ENCODE measurements at regions not wholly inside any gene's neighbourhood (a gene's known extent, or its start where the extent isn't known, plus 50 kb on each side); places are given as distances from the start of the nearest gene placed in this dataset.

DNA sequence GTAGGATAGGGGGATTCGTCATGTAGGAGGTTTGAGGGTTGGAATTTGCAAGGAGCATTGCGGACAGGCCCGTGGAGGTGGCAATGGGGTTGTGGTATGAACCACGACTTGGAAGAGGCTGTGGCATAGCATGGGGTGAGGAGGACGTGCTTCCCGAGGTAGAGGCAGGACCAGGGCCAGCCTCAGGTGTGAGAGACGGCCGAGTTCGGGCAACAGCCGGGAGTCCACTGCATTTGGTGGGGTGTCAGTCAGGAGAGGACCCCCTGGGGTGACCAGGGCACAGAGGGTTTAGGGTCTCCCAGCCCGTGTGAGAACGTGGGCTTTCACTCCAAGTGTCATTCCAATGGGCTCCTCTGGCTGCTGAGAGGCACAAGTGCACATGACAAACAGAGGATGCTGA is 339.0 kb downstream of the EIPR1 start:
- CTCF ChIA-PET: no interaction called here
- POLR2A ChIA-PET (ENCODE audit: unreplicated experiment): no interaction called here
- Histone ChIP-seq H2AFZ (no peak overlapping the region), H3K4me3 (no peak overlapping the region), H3K27ac (no peak overlapping the region), H4K20me1 (ENCODE audit: insufficient read depth) (no peaks in the 10 kb centered on the region), H3K4me2 (no peak overlapping the region), H3K4me1 (replicated peaks; ENCODE audit: insufficient read depth) (no peaks in the 10 kb centered on the region), H3K9me2 (ENCODE audit: insufficient read depth) (no peaks in the 10 kb centered on the region), H3F3A (ENCODE audit: insufficient read depth, low read depth) (no peaks in the 10 kb centered on the region), H3K79me2 (ENCODE audit: low read depth) (no peaks in the 10 kb centered on the region), H3K36me3 (ENCODE audit: low read depth) (no peaks in the 10 kb centered on the region), H3K9me3 (ENCODE audit: insufficient read depth, low read depth) (no peaks in the 10 kb centered on the region), H3K27me3 (ENCODE audit: insufficient read depth, low read depth) (peaks cover 100% of the 10 kb centered on the region)
- no TSS peak for BruUV-seq (replicated peaks)
- intact Hi-C loops (cut with micrococcal nuclease; ENCODE audit: unreplicated experiment): no loop called here
- TF ChIP-seq EZH2 (IDR thresholded peaks at IDR 0.05; ENCODE audit: low read depth): no peak
- TF ChIP-seq, protein P1, sequence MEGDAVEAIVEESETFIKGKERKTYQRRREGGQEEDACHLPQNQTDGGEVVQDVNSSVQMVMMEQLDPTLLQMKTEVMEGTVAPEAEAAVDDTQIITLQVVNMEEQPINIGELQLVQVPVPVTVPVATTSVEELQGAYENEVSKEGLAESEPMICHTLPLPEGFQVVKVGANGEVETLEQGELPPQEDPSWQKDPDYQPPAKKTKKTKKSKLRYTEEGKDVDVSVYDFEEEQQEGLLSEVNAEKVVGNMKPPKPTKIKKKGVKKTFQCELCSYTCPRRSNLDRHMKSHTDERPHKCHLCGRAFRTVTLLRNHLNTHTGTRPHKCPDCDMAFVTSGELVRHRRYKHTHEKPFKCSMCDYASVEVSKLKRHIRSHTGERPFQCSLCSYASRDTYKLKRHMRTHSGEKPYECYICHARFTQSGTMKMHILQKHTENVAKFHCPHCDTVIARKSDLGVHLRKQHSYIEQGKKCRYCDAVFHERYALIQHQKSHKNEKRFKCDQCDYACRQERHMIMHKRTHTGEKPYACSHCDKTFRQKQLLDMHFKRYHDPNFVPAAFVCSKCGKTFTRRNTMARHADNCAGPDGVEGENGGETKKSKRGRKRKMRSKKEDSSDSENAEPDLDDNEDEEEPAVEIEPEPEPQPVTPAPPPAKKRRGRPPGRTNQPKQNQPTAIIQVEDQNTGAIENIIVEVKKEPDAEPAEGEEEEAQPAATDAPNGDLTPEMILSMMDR (conservative IDR thresholded peaks at IDR 0.05): no peak
- no peak for DNase-seq

DNA sequence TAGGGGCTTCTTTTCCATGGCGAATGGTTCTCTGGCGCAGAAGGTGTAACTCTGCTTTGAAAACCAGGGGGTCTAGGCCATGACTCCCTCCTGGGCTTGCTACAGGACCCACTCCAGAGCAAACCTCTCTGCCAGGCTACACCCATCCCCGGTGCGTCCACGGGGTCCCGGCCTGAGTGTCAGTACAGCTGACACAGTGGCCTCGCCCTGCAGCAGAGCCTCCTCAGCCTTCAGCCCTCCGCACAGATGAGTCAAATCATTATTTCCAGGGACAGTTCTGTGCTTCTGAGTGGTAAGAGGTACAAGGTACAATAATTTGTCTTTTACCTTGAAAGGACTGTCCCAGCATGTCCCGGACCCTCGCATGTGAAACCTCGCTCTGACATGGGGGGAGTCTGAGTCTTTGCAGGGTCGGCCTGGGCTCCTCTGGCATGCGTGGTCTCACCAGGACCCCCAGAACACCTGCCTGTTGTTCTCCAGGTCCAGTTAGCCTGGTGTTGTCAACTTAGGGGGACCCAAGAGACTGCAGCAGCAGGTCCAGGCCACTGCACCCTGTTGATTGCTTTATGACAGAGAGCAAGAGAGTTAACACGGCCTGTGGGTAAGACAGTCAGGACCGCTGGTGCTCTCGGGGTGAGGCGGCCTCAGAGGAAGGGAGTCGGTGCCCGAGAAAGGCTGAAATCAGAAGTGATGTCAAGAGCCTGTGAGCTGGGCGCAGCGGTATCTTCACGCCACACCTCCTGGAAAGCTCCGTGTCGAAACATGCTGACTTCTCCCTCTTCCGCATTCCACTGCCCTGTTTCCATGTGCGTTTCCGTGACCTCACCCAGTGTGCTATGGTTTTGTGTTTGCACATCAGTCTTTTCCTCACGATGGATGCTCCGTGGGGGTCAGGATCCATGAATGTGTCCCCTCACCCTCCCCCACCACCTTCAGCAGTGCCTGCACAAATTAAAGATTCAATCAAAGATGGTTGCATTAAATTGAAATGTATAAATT is 340.1 kb downstream of the EIPR1 start:
- H3K4me3 ChIP-seq: no peak overlapping the region
- BruUV-seq (replicated peaks): no TSS peak
- H3K27ac ChIP-seq: no peak overlapping the region
- CTCF ChIA-PET: no interaction called here
- intact Hi-C loops (cut with micrococcal nuclease; ENCODE audit: unreplicated experiment): no loop called here
- no peaks in the 10 kb centered on the region for H3K79me2 ChIP-seq (ENCODE audit: low read depth)
- H3K9me3 ChIP-seq (ENCODE audit: insufficient read depth, low read depth): no peaks in the 10 kb centered on the region
- H2AFZ ChIP-seq: no peak overlapping the region
- no peaks in the 10 kb centered on the region for H4K20me1 ChIP-seq (ENCODE audit: insufficient read depth)
- POLR2A ChIA-PET (ENCODE audit: unreplicated experiment): no interaction called here
- H3K4me1 ChIP-seq (replicated peaks; ENCODE audit: insufficient read depth): no peaks in the 10 kb centered on the region
- no peaks in the 10 kb centered on the region for H3F3A ChIP-seq (ENCODE audit: insufficient read depth, low read depth)
- no peak for DNase-seq
- no peak for TF ChIP-seq EZH2 (IDR thresholded peaks at IDR 0.05; ENCODE audit: low read depth)
- TF ChIP-seq, protein P1 (conservative IDR thresholded peaks at IDR 0.05): no peak
- no peaks in the 10 kb centered on the region for H3K36me3 ChIP-seq (ENCODE audit: low read depth)
- peaks cover 100% of the 10 kb centered on the region for H3K27me3 ChIP-seq (ENCODE audit: insufficient read depth, low read depth)
- H3K9me2 ChIP-seq (ENCODE audit: insufficient read depth): no peaks in the 10 kb centered on the region
- H3K4me2 ChIP-seq: no peak overlapping the region

GRCh38 chr2:3036432-3037125 is 341.0 kb downstream of the EIPR1 start:
- intact Hi-C loops (cut with micrococcal nuclease; ENCODE audit: unreplicated experiment): no loop called here
- peaks cover 96% of the 10 kb centered on the region for H3K27me3 ChIP-seq (ENCODE audit: insufficient read depth, low read depth)
- no peak overlapping the region for H3K27ac ChIP-seq
- no peaks in the 10 kb centered on the region for H3K9me2 ChIP-seq (ENCODE audit: insufficient read depth)
- H3K4me2 ChIP-seq: no peak overlapping the region
- ChIA-PET POLR2A (ENCODE audit: unreplicated experiment) (no interaction called here), CTCF (no interaction called here)
- no peaks in the 10 kb centered on the region for H3F3A ChIP-seq (ENCODE audit: insufficient read depth, low read depth)
- H3K9me3 ChIP-seq (ENCODE audit: insufficient read depth, low read depth): no peaks in the 10 kb centered on the region
- H3K4me3 ChIP-seq: no peak overlapping the region
- DNase-seq: no peak
- H2AFZ ChIP-seq: no peak overlapping the region
- no peak for TF ChIP-seq EZH2 (IDR thresholded peaks at IDR 0.05; ENCODE audit: low read depth)
- TF ChIP-seq, protein P1 (conservative IDR thresholded peaks at IDR 0.05): no peak
- H3K4me1 ChIP-seq (replicated peaks; ENCODE audit: insufficient read depth): no peaks in the 10 kb centered on the region
- no peaks in the 10 kb centered on the region for H4K20me1 ChIP-seq (ENCODE audit: insufficient read depth)
- no TSS peak for BruUV-seq (replicated peaks)
- H3K36me3 ChIP-seq (ENCODE audit: low read depth): no peaks in the 10 kb centered on the region
- no peaks in the 10 kb centered on the region for H3K79me2 ChIP-seq (ENCODE audit: low read depth)

All from PC-9 (cell line).